ENCODE measurements at regions not wholly inside any gene's neighbourhood (a gene's known extent, or its start where the extent isn't known, plus 50 kb on each side); places are given as distances from the start of the nearest gene placed in this dataset.
"Not testable (repeated sequence)": the region's sequence is repeated elsewhere in the genome, so short reads cannot be mapped to it uniquely, and the experiment has no call there.

- DNase-seq (ENCODE audit: low read depth) = no peak
Observed at GRCh38 chr2:194096402-194096801, 1560.6 kb upstream of the SLC39A10 start.

- no peak for DNase-seq (ENCODE audit: low read depth)
Observed at GRCh38 chr2:194095359-194095758, 1561.7 kb upstream of the SLC39A10 start.

GRCh38 chr2:194090251-194090905 is 1566.6 kb upstream of the SLC39A10 start:
- no peak for DNase-seq (ENCODE audit: low read depth)

GRCh38 chr2:194087089-194087958 is 1569.7 kb upstream of the SLC39A10 start:
- DNase-seq (ENCODE audit: low read depth) = no peak

GRCh38 chr2:194086129-194086528 is 1570.9 kb upstream of the SLC39A10 start:
- no peak for DNase-seq (ENCODE audit: low read depth)

GRCh38 chr2:194079989-194080388 is 1577.0 kb upstream of the SLC39A10 start:
- DNase-seq (ENCODE audit: low read depth) = no peak

GRCh38 chr2:194077366-194077765 is 1579.7 kb upstream of the SLC39A10 start:
- DNase-seq (ENCODE audit: low read depth) = no peak

- DNase-seq (ENCODE audit: low read depth) = no peak
Observed at GRCh38 chr2:194062401-194062800, 1594.6 kb upstream of the SLC39A10 start.

- no peak for DNase-seq (ENCODE audit: low read depth)
Observed at GRCh38 chr2:194060269-194060668, 1596.8 kb upstream of the SLC39A10 start.

GRCh38 chr2:194054313-194054712 is 1602.7 kb upstream of the SLC39A10 start:
- no peak for DNase-seq (ENCODE audit: low read depth)

GRCh38 chr2:194044321-194044720 is 1612.7 kb upstream of the SLC39A10 start:
- DNase-seq (ENCODE audit: low read depth) = no peak

GRCh38 chr2:194021130-194021529 is 1635.9 kb upstream of the SLC39A10 start:
- not testable (repeated sequence) for DNase-seq (ENCODE audit: low read depth)

GRCh38 chr2:194020155-194020554 is 1636.9 kb upstream of the SLC39A10 start:
- no peak for DNase-seq (ENCODE audit: low read depth)

- no peak for DNase-seq (ENCODE audit: low read depth)
Observed at GRCh38 chr2:194015751-194016150, 1641.3 kb upstream of the SLC39A10 start.

- no peak for DNase-seq (ENCODE audit: low read depth)
Observed at GRCh38 chr2:194014639-194015038, 1642.4 kb upstream of the SLC39A10 start.

GRCh38 chr2:194004590-194005206 is 1652.3 kb upstream of the SLC39A10 start:
- DNase-seq (ENCODE audit: low read depth) = no peak

- DNase-seq (ENCODE audit: low read depth) = no peak
Observed at GRCh38 chr2:194003911-194004310, 1653.1 kb upstream of the SLC39A10 start.

- DNase-seq (ENCODE audit: low read depth) = no peak
Observed at GRCh38 chr2:194002699-194003368, 1654.2 kb upstream of the SLC39A10 start.

- no peak for DNase-seq (ENCODE audit: low read depth)
Observed at GRCh38 chr2:193990868-193991267, 1666.2 kb upstream of the SLC39A10 start.

- no peak for DNase-seq (ENCODE audit: low read depth)
Observed at GRCh38 chr2:193989645-193990044, 1667.4 kb upstream of the SLC39A10 start.

- DNase-seq (ENCODE audit: low read depth) = no peak
Observed at GRCh38 chr2:193988784-193989183, 1668.2 kb upstream of the SLC39A10 start.

GRCh38 chr2:193985272-193985671 is 1671.8 kb upstream of the SLC39A10 start:
- DNase-seq (ENCODE audit: low read depth) = no peak
